ENCODE measurements at regions not wholly inside any gene's neighbourhood (a gene's known extent, or its start where the extent isn't known, plus 50 kb on each side); places are given as distances from the start of the nearest gene placed in this dataset.
A peak's percentile ranks its signal among the peaks of the same experiment; 100 is the strongest.

DNA sequence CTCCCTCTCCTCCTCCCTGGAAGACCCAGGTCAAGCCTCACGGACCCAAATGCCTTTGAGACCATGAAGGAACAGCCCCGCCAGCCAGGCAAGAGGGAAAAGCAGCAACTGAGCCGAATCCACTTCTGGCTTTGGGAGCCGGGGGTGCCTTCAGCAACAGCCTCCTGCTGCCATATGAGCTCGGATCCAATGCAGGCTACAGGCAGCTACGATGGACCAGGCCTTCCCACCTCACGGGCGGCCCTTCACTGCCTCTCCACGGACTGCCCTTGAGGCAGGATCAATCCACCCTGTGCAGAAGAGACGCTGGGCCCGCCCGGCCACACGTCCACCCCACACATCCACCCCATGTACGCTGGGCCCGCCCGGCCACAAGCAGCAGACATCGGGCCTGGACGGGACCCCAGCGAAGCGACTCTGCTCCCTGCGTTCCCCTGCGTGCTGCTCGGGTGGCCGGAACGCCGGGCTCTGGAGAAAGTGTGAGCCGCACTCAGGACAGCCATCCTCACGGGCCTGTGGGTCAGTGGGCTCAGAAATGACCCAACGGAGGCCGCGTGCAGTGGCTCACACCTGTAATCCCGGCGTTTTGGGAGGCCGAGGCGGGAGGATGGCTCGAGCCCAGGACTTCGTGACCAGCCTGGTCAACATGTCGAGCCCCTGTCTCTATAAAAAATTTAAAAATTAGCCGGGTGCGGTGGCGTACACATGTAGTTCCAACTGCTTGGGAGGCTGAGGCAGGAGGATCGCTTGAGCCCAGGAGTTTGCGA, 82.0 kb downstream of the FOXL3 start:
- DNase-seq = no peak

DNA sequence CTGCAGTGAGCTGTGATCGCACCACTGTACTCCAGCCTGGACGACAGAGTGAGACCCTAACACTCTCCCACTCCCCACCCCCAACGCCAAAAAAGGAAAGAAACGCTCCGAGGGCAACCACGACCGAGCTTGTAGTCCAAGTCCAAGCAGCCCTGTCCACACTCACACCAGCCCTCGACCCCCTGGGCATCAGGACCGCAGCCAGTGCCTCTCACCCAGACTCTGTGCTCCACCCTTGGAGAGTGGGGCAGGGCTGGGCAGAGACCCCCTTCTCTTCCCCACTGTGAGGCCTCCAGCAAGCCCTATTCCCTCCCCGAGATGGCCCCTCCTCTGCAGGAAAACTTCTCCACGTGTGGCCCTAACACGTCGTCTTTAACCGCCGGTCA, 82.6 kb downstream of the FOXL3 start:
- DNase-seq = no peak

DNA sequence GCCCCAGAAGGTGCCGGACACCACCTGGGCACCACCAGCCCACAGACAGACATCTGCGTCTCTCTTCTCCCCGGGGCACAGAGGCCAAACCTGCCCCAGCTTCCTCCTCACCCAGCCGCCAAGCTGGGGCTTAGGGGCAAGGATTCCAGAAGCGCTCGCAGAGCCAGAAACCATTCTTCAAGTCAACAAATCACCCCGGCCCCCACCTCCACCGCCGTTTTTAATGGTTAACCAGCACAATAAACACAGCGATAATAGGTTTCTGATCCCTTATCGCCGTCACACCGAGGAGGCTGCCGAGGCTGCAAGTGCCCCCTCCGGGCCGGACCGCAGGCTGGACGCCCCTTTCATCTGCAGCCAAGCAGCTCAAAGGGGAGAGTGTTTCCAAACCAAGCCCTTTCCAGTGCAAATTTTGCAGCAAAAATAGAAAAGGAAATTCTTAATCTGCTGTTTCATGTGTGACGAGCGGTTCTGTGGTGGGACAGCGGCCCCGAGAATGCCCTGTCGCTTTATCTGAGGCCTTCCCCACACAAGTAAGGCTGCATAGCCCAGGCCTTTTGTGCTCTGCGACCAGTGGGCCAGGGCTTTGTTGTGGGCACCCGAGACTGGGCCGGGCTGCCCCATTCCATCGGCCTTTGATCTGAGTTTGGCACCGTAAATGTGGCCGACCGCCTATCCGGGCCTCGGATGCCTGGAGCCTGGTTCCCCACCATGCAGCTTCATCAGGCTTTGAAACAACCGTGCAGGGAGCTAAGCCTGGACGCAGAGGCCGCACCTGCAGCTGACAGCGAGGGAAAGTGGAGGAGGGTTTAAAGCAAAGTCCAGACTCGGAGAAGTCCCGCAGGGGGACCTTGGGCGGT, 83.2 kb downstream of the FOXL3 start:
- DNase-seq = no peak

DNA sequence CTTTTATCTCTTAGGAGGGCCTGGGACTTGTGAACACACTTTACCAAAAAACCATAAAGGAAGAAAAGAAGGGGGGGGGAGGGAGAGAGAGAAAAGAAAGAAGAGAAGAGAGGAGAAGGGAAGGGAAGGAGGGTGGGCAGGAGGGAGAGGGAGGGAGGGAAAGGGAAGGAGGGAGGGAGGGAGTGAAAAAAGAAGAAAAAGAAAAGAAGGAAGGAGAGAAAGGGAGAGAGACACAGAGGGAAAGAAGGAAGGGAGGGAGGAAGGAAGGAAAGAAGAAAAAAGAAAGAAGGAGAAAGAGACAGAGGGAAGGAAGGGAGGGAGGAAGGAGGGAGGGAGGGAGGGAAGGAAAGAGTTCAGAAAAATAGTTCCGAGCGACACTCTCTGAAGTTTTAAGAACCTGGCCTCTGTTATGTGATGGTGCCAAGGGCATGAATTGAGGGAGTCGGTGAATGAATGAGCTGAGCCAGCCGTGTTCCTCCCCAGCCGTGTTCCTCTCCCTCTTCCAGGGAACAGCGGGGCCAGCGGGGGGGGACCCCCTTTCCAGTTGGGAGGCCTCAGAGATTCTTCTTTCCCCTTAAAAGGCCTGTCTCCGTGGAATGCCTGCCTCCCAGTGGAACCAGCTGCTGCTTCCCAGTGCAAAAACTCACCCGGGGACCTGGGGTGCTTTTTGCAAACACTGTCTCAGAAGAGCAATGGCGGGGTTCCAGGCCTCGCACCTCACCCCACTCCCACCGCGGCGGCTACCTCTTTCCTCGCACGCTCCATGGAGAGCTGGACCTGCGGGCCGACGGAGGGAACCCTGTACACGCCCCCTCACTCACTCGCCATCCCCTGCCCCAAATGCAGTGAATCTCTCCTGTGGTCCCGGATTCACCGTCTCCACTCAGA, 84.1 kb downstream of the FOXL3 start:
- DNase-seq = no peak

DNA sequence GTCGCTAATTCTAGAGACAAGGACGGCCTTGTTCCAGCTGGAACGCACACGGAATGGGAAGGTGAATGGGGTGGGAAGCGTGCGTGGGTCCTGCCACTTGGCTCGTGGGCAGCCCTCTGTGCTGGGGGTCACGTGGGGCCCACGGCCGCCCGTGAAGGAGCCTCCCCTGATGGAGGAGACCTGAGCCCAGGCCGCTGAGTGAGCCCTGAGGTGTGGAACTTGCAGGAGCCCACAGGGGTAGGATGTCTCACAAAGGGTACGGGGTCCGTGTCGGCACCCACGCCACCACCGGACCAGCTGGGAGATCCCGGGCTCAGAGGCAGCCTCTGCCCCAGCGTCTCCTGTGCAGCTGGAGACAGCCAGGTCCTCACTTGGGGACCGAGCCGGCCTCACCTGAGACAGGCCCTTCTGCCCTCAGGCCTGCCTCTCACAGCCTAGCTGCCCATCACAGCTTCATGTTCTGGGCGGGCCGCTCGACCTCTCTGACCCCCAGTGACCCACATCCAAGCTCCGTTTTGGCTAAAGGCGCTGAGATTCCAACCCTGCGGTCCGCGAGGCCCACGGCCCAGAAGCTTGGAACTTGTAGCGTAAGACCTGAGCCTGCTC, 84.8 kb downstream of the FOXL3 start:
- DNase-seq = no peak

DNA sequence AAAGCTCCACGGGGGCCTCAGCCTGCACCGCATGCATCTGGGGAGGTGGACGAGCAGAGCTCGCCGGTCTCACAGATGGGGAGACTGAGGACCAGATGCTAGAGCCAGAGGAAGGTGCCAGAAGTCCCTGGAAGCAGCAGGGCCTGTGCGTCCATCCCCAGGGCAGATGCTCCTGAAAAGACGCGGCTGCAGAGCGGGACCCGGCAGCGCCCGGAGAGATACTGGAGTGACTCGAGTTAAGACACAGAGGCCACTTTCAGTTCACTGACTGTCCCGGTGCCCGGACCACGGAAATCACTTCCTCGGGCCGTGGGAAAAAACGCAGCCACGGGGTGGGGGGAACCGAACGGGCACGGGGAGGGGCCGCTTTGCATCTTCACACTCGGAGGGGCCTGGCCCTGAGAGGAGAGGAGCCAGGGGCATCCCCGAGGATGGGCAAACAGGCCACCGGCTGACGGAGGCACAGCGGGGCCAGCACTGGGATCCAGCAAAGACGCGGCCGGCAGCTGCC, 85.4 kb downstream of the FOXL3 start:
- no peak for DNase-seq

DNA sequence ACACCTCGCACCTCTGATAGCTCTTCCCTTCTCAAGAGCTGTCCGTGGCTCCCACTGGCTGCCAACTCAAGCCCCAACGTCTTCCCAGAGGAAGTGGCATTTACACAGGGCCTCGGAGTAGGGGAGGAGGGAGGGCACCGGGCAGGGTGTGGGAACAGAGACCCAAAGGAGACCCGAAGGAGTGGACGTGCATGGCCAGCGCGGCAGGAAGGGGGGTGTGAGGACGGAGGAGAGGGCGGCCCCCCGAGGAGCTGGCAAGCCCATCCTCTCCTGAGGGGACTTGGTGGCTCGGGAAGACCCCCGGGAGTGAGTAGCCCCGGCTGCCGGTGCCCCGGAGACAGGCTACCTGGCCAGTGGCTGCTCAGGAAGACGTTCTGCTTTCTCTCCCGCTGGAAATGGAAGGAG, 85.9 kb downstream of the FOXL3 start:
- DNase-seq = no peak

DNA sequence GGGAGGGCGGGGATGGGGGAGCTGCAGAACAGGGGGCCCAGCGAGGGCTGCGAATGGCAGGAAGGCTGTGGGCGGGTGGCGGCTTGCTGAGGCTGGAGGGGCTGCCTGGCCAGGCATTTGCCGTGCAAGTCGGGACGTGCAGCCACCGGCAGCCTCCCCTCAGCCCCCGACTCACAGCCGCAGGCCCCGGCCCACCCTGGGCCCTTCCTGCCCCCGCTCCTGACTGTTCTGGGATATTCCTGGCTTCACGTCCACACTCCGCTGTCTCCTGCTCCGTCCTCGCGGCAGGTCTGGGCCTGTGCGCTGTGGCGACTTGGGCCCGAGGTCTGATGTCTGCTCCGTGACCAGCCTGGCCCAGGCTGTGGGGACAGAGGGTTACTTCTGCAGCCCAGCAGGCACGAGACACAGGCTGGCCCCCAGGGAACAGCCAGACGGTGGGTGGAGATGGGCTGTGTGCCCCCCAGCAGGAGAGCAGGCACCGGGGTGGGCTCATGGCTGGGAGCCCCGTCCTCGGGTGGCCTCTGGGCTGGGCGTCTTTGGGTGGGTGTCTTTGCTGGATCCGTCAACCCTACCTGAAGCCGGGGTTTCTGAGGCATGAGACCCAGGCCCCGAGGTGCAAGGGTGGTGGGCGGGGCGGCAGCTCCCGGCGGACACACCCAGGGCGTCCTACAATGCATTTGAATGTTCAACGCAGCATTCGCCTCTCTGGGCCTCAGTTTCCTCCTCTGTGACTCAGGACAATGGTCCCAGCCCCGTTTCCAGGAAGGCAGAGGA, 86.5 kb downstream of the FOXL3 start:
- DNase-seq = no peak

DNA sequence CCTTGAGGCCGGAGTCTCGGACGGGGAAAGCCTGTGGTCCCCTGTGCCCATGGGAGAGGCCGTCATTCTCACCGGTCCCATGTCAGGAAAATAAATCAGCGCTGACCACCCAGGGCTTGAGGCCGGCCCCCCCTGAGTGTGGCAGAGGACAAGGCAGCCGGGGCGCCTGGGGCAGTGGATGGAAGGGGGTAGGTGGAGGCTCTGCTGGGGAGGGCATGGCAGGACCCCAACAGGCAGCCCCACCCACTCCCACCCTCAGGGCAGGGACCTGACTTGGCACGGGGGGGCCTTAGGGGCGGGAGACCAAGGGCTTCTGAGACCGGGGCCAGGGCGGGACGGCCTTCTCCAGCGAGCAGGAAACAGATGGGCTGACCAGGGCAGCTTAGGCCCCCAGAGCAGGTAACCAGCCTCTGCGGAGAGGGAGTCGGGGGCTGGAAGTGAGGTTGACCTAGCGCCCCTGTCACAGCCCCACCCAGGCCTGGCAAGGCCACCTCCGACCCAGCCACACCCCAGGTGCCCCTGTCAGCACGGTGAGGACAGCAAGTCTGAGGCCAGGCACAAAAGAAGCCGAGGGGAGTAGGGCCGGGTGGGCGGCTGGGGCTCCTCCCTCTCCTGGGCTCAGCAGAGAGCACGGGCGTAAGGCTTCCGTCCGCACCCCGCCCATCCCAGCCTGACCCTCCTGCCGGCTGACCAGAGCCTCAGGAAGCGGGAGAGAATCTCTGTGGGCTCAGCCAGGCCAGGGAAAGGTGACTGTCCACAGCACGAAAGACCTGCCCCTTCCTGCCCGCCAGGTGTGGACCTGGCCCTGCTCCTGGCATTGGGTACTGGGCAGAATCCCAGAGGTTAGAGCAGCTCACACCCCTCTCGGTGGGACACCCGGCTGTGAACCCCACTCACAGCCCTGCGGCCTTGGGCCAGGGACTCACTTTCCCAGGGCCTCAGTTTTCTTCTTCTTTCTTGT, 87.4 kb downstream of the FOXL3 start:
- no peak for DNase-seq

DNA sequence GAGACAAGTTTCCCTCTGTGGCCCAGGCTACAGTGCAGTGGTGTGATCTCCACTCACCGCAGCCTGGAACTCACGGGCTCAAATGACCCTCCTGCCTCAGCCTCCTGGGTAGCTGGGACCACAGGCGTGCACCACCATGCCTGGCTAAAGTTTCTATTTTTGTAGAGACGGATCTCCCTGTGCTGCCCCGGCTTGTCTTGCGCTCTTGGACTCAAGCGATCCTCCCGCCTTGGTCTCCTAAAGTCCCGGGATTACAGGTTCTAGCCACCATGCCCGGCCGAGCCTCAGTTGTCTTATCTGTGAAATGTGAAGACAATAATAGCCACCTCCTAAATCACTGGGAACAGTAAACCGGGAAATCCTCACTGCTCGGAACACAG, 88.1 kb downstream of the FOXL3 start:
- DNase-seq = no peak

DNA sequence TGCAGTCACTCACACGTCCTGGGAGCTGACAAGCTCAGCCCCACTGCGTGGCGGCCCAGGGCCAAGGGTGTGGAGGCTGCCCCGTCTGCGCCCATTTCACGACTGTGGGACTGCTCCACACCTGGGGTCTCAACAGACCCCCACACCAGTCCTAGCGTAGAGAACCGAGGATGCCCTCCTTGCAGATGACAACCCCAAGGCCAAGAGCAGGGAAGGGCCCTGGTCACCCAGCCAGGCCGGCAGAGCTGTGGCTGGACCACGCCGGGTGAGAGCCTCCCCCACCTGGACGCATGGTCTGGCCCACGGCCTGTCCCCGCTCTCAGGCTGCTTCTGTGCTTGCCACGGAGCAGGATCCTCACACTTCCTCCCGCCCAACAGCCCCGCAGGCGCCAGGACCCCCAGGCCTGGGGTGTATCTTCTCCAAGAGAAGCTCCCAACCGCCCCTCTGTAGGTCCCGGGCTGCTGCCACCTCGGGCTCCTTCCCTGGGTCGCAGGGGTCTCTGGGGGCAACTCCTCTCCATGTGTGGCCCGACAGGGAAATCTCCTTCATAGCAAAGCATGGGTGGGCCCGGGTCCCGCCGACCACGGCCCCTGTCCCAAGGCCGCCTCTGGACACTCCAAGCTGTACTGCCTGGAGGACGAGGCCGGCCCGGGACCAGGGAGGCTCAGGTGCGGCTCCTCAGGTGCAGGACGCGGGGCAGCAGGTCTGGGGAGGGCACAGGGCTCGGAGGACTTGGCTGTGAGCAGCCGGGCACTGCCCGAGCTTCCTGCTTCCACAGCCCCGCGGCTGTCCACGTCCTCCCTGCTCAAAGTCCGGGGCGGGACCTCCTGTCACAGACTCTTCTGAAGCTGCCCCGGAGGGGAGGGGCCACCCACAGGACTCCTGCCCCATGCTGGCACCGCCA, 88.8 kb downstream of the FOXL3 start:
- DNase-seq = no peak

DNA sequence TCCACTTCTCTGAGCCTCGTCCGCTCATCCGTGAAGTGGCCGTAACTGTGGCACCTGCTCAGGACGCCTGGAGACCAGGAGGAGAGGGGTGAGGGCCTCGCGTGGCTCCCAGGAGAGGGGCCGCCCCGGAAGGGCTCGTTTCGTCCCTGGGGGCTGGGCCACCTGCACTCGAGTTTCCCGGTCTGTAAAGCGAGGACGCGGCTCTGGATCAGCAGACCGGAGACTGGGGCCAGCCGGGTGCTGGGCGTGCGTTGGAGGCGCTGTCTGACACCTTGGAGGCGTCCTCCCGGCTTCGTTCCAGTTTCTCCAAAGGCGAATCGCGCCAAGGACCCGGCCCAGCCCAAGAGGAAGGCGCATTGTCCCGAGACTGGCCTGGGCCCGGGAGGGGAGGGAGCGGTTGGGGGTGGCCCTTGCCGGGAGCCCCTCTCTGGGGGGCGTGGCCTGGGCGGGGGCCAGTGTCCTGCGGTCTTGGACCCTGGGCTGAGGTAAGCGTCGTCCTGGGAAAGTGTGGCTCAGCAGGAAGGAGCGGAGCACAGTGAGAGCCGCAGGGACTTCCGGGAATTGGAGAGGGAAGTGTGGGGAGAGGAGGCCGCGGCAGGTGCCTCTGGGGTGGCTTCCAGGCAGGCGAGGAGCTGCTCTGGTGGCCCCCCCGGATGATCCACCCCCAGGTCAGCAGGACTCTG, 89.6 kb downstream of the FOXL3 start:
- peak; percentile 58 for DNase-seq

DNA sequence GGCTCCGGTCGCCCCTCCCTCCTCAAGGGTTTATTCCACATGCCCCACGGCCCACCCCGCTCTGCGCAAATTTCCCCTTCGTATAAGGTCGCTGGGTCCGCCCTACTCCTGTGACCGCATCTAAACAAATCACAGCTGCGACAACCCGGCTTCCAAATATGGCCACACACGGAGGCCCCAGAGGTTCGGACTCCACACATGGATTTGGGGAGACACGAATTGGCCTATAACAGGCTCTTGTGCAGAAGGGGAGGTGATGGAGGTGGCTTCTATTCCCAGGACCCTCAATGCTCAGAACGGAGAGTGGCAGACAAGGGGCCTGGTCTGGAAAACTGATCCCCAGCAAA, 90.1 kb downstream of the FOXL3 start:
- DNase-seq = no peak

DNA sequence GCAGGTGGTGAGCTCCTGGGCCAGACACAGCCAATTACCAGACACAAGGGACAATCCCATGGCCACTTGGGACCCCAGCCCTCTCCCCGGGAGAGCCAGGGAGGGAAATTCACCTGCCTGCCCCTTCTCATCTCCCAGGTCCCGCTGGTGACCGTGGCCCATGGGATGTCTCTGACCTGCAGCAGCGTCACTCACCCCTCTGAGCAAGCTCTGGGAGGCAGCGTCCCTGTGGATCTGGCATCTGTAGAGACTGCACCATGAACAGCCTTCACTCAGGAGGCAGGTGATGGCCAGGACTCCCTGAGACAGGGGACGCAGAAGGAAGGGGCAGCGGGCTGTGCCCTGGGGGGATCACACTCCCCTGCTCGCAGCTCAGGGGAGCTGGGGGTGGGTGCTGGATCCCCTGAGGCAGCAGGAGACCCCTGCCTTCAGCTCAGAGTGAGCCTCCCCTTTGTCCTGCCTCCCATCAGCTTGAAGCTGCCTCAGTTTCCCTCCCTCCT, 90.8 kb downstream of the FOXL3 start:
- no peak for DNase-seq

DNA sequence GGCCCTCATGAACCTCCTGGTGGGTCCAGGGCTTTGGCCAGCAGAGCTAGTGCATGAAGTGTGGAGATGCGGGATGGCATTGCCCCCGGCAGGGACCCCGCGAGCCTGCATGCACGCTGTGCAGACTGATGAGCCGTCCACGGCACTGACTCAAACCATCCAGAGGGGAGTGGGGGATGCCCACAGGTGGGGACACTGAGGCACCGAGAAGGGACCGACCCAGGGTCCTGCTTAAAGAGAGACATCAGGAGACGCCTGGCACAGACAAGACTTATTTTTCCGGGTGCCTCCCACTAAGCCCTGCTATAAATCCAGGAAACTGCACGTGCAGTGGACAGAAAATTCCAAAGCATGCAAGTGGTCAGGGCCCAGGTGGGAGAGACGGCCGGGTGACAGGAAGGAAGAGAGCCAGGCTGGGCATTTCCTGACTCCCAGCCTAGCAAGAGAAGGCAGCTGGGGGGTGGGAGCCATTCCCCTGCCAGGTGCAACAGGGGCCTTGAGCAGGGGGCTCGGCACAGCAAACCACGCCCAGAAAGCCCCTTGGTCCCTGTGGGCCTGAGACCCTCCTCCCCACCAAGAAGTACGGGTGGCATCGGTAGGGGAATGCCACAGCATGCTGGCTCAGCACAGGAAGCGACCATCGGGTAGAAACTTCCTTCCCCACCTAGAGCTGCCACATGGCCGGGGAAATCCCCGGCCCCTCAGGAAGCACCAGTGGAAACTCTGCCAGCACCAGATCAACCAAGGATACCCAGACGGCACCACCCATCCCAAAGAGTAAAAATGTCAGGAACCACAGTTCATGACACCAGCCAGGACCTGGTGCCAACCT, 91.5 kb downstream of the FOXL3 start:
- no peak for DNase-seq

DNA sequence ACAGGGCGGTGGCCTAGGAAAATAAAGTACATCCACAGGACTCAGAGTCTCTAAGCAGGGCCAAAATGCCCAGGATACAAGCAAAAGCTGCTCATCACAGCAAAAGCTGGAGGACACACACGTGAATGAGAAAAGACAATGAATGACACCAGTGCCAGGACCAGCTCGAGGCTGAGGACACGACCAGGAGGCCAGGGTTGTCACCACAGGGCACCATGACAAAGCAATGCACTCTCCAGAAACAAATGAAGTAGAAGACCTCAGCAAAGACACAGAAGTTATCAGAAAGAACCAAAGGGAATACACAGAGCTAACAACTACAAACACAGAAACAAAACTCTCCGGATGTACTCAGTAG, 92.1 kb downstream of the FOXL3 start:
- no peak for DNase-seq

DNA sequence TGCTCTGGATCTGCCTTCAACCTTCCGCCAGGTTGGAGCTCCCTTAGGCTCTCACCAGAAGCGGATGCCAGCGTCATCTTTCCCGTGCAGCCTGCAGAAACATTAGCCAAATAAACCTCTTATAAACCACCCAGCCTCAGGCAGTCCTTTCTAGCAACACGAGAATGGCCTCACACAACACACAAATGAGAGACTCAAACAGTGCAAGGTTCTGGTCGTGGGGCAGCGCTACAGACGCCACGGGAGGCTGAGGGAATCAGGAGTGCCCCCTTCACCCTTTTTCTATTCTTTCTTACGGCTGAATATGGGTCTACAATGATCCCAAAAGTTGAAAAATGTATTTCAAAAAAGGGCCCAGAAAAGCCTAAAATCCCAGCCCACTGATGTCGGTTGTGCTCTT, 96.4 kb downstream of the FOXL3 start:
- DNase-seq = no peak

Measured in DMS79 treated with DMSO at 0.1 percent for 48 hours (cell line).